CD14-positive monocyte (primary cell): ENCODE measurements at regions not wholly inside any gene's neighbourhood (a gene's known extent, or its start where the extent isn't known, plus 50 kb on each side); places are given as distances from the start of the nearest gene placed in this dataset.

Experiments used
- DNase-seq, 3 donors: peaks; one replicate each; pipeline ENCODE4 v3.0.0-alpha.2; 2011 to 2022
- H2AFZ ChIP-seq: 2 replicates; pipeline ENCODE4 v1.6.0; 2012; ENCODE audit warnings: mild to moderate bottlenecking, low read depth, low read length, inconsistent platforms; ENCODE audit not compliant: insufficient read depth, poor library complexity, severe bottlenecking
- H3K27ac ChIP-seq, 2 donors: 1 replicate in 1 of 2; 2 replicates in 1 of 2; pipeline ENCODE4 v1.5.1; 2012 to 2013; ENCODE audit warnings: low read length in 2 of 2, control low read depth in 1 of 2, inconsistent platforms in 1 of 2, low read depth in 1 of 2, mild to moderate bottlenecking in 1 of 2
- H3K27me3 ChIP-seq, 2 donors: one replicate each; pipeline versions ENCODE4 v1.6.0 to v1.6.1; 2011 to 2013; ENCODE audit warnings: low read length in 2 of 2; ENCODE audit not compliant: control insufficient read depth in 2 of 2, insufficient read depth in 2 of 2
- H3K36me3 ChIP-seq, 2 donors: replicated peaks in 1 of 2; 1 replicate in 1 of 2; 2 replicates in 1 of 2; pipeline versions ENCODE4 v1.5.1 to v1.6.1; 2012 to 2013; ENCODE audit warnings: low read length in 2 of 2, control low read depth in 1 of 2, inconsistent platforms in 1 of 2, mild to moderate bottlenecking in 1 of 2; ENCODE audit not compliant: insufficient read depth in 2 of 2, control insufficient read depth in 1 of 2
- H3K4me1 ChIP-seq, 2 donors: 1 replicate in 1 of 2; 2 replicates in 1 of 2; pipeline versions ENCODE4 v1.5.1 to v1.6.1; 2012 to 2013; ENCODE audit warnings: low read length in 2 of 2, control low read depth in 1 of 2, inconsistent platforms in 1 of 2, mild to moderate bottlenecking in 1 of 2, moderate library complexity in 1 of 2; ENCODE audit not compliant: insufficient read depth in 2 of 2, control insufficient read depth in 1 of 2
- H3K4me2 ChIP-seq: replicated peaks from 2 replicates; pipeline ENCODE3; 2012; ENCODE audit warnings: low read length, moderate library complexity, mild to moderate bottlenecking; ENCODE audit not compliant: poor library complexity, severe bottlenecking; ENCODE audit errors: extremely low read depth
- H3K4me3 ChIP-seq, 3 experiments: fragments of 200-600 bp in 1 of 3; sonication (generic) in 1 of 3; replicated peaks in 1 of 3; 1 replicate in 2 of 3; 2 replicates in 1 of 3; pipeline ENCODE4 v1.5.1; 2011 to 2013; ENCODE audit warnings: low read length in 3 of 3, mild to moderate bottlenecking in 3 of 3, control low read depth in 2 of 3, low read depth in 2 of 3, inconsistent platforms in 1 of 3, moderate library complexity in 1 of 3
- H3K79me2 ChIP-seq: 2 replicates; pipeline ENCODE4 v1.6.0; 2012; ENCODE audit warnings: mild to moderate bottlenecking, control low read depth, inconsistent platforms, low read length, moderate library complexity; ENCODE audit not compliant: insufficient read depth
- H3K9ac ChIP-seq: 2 replicates; pipeline ENCODE4 v1.6.0; 2017; ENCODE audit warnings: low read length, mild to moderate bottlenecking; ENCODE audit not compliant: insufficient read depth, poor library complexity, severe bottlenecking
- H3K9me3 ChIP-seq, 2 donors: replicated peaks in 1 of 2; 1 replicate in 1 of 2; 2 replicates in 1 of 2; pipeline versions ENCODE4 v1.5.1 to v1.6.1; 2012 to 2013; ENCODE audit warnings: low read length in 2 of 2, control low read depth in 1 of 2; ENCODE audit not compliant: control insufficient read depth in 1 of 2, insufficient read depth in 1 of 2
- H4K20me1 ChIP-seq: 2 replicates; pipeline ENCODE4 v1.6.0; 2012; ENCODE audit warnings: mild to moderate bottlenecking, low read length, control low read depth, moderate library complexity; ENCODE audit not compliant: insufficient read depth
- H3K27ac Mint-ChIP-seq, 7 donors: one replicate each; pipeline ENCODE4 v1.8.0; 2020; ENCODE audit warnings: mild to moderate bottlenecking in 7 of 7, mixed read lengths in 7 of 7, moderate library complexity in 6 of 7, inconsistent platforms in 2 of 7
- H3K27me3 Mint-ChIP-seq, 3 donors: one replicate each; pipeline ENCODE4 v1.8.0; 2021 to 2022; ENCODE audit warnings: low read depth in 3 of 3, mild to moderate bottlenecking in 3 of 3, mixed read lengths in 3 of 3, moderate library complexity in 3 of 3, inconsistent platforms in 1 of 3
- H3K36me3 Mint-ChIP-seq, 2 donors: one replicate each; pipeline ENCODE4 v1.8.0; 2020; ENCODE audit warnings: mixed read lengths in 2 of 2, inconsistent platforms in 1 of 2, mild to moderate bottlenecking in 1 of 2
- H3K4me1 Mint-ChIP-seq: one replicate; pipeline ENCODE4 v1.8.0; 2020; ENCODE audit warnings: mild to moderate bottlenecking, mixed read lengths
- H3K4me3 Mint-ChIP-seq, 2 donors: one replicate each; pipeline ENCODE4 v1.8.0; 2020; ENCODE audit warnings: mild to moderate bottlenecking in 2 of 2, mixed read lengths in 2 of 2, moderate library complexity in 1 of 2
- H3K9me3 Mint-ChIP-seq, 7 donors: one replicate each; pipeline ENCODE4 v1.8.0; 2020 to 2022; ENCODE audit warnings: mixed read lengths in 7 of 7, mild to moderate bottlenecking in 6 of 7, moderate library complexity in 6 of 7, inconsistent platforms in 2 of 7
- CTCF ChIP-seq: fragments of 200-600 bp; IDR thresholded peaks from one replicate; pipeline ENCODE4 v1.8.0; 2022; ENCODE audit warnings: antibody characterized with exemption, mild to moderate bottlenecking
- WGBS: methylation state at CpG from one replicate; pipeline ENCODE4 v1.1.5; 2013; ENCODE audit warnings: missing lambda C conversion rate; ENCODE audit not compliant: insufficient coverage; 5-methylcytosine and 5-hydroxymethylcytosine counted together
- intact Hi-C, 2 donors: fragments of 100-400 bp; cut with micrococcal nuclease; formaldehyde crosslinking; loops; one replicate each; pipeline versions ENCODE4 v1.15.0 to v1.15.1; 2023

GRCh38 chrX:112536544-112536943, 143.2 kb downstream of the LHFPL1 start:
- Mint-ChIP-seq H3K9me3 (peaks cover 0 to 15% (median 5%) of the 10 kb centered on the region in 7 donors), H3K4me1 (no peaks in the 10 kb centered on the region), H3K4me3 (no peak overlapping the region), H3K27ac (peak overlapping the region in 1 of 7 donors; percentile 5), H3K36me3 (no peaks in the 10 kb centered on the region), H3K27me3 (peaks cover 0 to 6% (median 0%) of the 10 kb centered on the region in 3 donors)
- no peak overlapping the region for H2AFZ ChIP-seq
- no CpG with 5 or more reads among the region's 2 CpGs for WGBS
- H3K27ac ChIP-seq = no peak overlapping the region
- H3K9ac ChIP-seq = no peak overlapping the region
- no peaks in the 10 kb centered on the region for H3K9me3 ChIP-seq
- intact Hi-C loops = no loop called here
- TF ChIP-seq CTCF = no peak
- H3K36me3 ChIP-seq = no peaks in the 10 kb centered on the region
- no peak for DNase-seq
- no peaks in the 10 kb centered on the region for H4K20me1 ChIP-seq
- H3K27me3 ChIP-seq = no peaks in the 10 kb centered on the region
- no peak overlapping the region for H3K4me3 ChIP-seq
- no peaks in the 10 kb centered on the region for H3K4me1 ChIP-seq
- no peaks in the 10 kb centered on the region for H3K79me2 ChIP-seq
- H3K4me2 ChIP-seq = no peak overlapping the region

- no peak overlapping the region for H3K27ac ChIP-seq
- no peak overlapping the region for H3K4me3 Mint-ChIP-seq
- H3K27me3 Mint-ChIP-seq = peaks cover 0 to 3% (median under 1%) of the 10 kb centered on the region in 3 donors
- H4K20me1 ChIP-seq = no peaks in the 10 kb centered on the region
- no peak overlapping the region for H2AFZ ChIP-seq
- H3K9me3 Mint-ChIP-seq = peaks cover 0 to 10% (median 2%) of the 10 kb centered on the region in 7 donors
- H3K27me3 ChIP-seq = no peaks in the 10 kb centered on the region
- DNase-seq = no peak
- no peaks in the 10 kb centered on the region for H3K9me3 ChIP-seq
- no peak for TF ChIP-seq CTCF
- H3K4me1 Mint-ChIP-seq = no peaks in the 10 kb centered on the region
- no peak overlapping the region for H3K9ac ChIP-seq
- H3K36me3 ChIP-seq = no peaks in the 10 kb centered on the region
- no peak overlapping the region for H3K27ac Mint-ChIP-seq
- H3K4me2 ChIP-seq = no peak overlapping the region
- no peaks in the 10 kb centered on the region for H3K4me1 ChIP-seq
- no peaks in the 10 kb centered on the region for H3K79me2 ChIP-seq
- no peaks in the 10 kb centered on the region for H3K36me3 Mint-ChIP-seq
- intact Hi-C loops = no loop called here
- H3K4me3 ChIP-seq = no peak overlapping the region
Observed at GRCh38 chrX:112527903-112528302, 151.8 kb downstream of the LHFPL1 start.
